ENCODE measurements at regions not wholly inside any gene's neighbourhood (a gene's known extent, or its start where the extent isn't known, plus 50 kb on each side); places are given as distances from the start of the nearest gene placed in this dataset.

DNA sequence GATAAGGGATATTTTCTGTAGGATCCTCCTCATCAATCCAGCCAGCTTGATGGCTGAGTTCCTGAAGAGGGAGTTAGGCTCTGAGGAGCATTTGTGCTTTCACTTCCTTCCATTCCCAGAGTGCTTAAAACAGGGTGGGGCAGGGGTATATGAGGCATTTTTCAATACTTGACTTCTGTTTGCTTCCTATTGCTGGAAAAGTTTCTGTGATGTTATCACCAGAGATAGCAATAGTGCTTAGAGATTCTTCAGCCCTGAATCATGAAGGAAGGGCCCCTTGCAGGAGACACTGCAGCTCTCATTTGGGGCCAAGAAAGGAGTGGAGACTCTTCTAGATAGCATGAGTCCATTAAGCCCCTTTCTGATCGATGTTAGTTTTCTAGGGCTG lies 166.7 kb upstream of the RPS6KA3 start:
- DNase-seq (ENCODE audit: low spot score): no peak

GRCh38 chrX:20432746-20433387 lies 166.2 kb upstream of the RPS6KA3 start:
- DNase-seq (ENCODE audit: low spot score): no peak

- DNase-seq (ENCODE audit: low spot score): no peak
Measured at GRCh38 chrX:20432048-20432447, 165.3 kb upstream of the RPS6KA3 start.

- no peak for DNase-seq (ENCODE audit: low spot score)
Measured at GRCh38 chrX:20431486-20431885, 164.8 kb upstream of the RPS6KA3 start.

- no peak for DNase-seq (ENCODE audit: low spot score)
Measured at GRCh38 chrX:20427173-20427770, 160.6 kb upstream of the RPS6KA3 start.

DNA sequence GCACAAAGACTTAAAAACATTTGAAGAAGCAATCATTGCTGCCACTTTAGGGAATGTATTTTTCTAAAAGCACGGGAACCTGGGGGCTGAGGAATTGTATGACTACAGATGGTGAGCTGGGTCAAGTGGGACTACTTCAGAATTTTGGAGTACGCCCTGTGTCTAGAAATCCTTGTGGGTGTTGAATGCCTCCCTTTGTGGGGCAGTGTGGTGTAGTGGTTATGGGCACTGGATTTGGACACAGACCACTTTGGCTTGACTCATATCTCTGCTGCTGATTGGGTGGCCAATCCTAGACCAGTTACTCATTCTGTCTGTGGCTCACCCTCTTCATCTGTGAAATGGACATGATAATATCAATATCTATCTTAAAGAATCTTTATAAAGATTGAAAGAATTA lies 155.0 kb upstream of the RPS6KA3 start:
- no peak for DNase-seq (ENCODE audit: low spot score)

DNA sequence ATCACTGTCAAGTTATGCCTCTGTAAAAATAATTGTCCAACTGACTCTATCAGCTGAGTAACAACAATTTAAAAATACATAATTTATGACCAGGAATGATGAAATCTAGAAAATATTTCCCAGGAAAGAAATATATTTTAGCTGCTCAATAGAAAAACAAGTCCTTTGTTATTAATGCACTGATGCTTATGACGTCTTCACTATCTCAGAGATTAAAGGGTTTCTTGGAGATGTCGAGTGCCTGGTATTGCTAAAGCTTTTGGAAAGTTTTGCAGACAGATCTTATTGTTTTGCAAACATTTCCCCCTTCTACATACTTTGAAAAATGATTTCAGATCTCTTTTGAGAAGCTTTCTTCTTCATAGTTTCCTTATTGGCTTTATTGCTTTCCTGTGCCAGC lies 154.6 kb upstream of the RPS6KA3 start:
- DNase-seq (ENCODE audit: low spot score): no peak

DNA sequence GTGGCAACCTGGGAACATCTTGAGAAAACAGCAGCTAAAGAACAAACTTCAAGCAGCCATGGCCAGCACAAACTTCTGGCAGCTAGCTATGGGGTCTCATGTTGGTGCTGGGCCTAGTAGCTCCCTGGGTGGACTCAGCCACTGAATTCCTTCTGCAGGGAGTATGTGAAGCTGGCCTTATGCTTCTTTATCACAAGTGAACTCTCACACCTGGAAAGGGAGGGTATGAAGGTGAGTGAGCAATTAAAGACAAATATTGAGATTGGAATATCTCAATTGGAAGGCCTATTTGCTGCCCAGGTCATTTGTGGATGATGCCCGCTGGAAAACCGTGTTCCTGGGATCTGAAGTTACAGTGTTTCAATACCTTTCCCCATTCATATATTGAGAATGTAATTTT lies 153.3 kb upstream of the RPS6KA3 start:
- DNase-seq (ENCODE audit: low spot score): no peak

- DNase-seq (ENCODE audit: low spot score): no peak
Measured at GRCh38 chrX:20418379-20419150, 151.9 kb upstream of the RPS6KA3 start.

GRCh38 chrX:20414762-20415445 lies 148.2 kb upstream of the RPS6KA3 start:
- peak; percentile 17 for DNase-seq (ENCODE audit: low spot score)

DNA sequence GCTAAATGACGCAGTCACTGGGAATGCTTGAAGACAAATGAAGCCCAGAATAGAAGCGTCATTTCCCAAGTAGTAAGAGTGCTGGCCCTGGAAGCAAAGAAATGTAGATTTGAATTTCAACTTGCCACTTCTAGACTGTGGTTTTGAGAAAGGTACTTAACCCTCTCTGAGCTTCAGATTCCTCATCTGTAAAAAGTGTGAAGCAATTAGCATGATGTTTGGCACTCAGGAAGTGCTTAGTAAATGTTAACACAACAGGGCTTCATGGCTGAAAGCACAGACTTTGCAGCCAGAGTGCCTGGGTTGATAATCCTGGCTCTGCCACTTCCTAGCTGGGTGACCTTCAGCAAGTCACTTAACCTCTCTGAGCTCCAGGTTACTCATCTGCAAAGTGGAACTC lies 147.4 kb upstream of the RPS6KA3 start:
- DNase-seq (ENCODE audit: low spot score): no peak

- no peak for DNase-seq (ENCODE audit: low spot score)
Measured at GRCh38 chrX:20412871-20413486, 146.3 kb upstream of the RPS6KA3 start.

DNA sequence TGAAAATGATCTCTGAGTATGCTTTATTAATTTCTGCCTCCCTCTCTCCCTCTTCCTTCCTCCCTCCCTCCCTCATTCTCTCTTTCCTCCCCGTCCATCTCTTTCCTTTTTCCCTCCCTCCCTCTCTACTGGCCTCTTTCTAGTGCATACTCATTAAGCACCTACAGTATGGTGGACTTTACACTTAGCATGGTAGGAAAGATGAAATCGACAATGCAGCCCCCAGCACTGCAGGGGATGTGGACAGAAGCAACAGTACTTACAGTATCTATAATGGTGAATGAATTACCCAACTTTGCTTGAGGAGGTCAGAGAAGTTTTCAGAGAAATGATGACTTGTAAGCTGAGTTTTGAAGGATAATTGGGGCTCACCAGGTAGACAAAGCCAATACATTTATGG lies 143.8 kb upstream of the RPS6KA3 start:
- DNase-seq (ENCODE audit: low spot score): no peak

DNA sequence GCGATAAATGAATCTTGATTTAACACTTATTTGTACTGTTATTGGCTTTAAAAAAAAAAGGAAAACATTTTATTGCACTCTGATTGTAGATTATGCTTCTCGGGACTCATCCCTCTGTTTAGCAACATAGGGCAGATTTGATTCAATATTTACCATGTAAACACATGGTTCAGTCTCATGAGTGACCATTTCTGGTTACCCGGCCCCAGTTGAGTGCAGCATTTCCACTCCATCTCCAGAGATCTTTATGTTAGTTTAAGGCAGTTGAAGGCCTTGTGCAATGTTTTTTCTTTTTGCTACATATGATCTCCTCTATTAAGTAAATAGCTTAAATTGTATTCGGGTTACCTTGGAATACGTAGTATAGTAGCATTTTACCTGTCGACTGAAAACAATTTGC lies 143.3 kb upstream of the RPS6KA3 start:
- no peak for DNase-seq (ENCODE audit: low spot score)

- no peak for DNase-seq (ENCODE audit: low spot score)
Measured at GRCh38 chrX:20402956-20403355, 136.2 kb upstream of the RPS6KA3 start.

DNA sequence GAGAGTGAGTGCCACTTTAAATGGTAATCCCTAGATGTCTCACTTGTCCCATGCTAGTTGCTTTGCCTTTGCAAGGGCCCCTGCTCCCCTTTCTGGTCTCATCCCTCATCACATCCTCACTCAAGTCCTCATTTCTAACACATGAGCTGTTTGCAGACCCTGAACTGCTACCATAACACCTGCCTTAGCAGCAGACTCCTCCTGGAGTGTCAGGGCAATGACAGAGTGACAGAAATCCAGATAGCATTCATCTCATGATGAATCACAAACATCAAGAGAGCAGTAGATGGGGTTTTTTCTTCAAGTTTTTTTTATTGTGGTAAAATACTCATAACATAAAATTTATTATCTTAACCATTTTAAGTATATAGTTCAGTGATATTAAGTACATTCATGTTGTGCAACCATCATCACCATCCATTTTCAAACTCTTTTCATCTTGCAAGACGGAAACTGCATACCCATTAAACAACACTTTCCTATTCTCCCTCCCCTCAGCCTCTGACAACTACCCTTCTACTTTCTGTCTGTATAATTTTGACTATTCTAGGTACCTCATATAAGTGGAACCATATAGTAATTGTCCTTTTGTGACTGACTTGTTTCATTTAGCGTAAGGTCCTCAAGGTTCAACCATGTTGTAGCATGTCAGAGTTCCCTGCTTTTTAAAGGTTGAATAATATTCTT lies 133.2 kb upstream of the RPS6KA3 start:
- no peak for DNase-seq (ENCODE audit: low spot score)

GRCh38 chrX:20397587-20397986 lies 130.9 kb upstream of the RPS6KA3 start:
- no peak for DNase-seq (ENCODE audit: low spot score)

- no peak for DNase-seq (ENCODE audit: low spot score)
Measured at GRCh38 chrX:20394451-20394850, 127.7 kb upstream of the RPS6KA3 start.

DNA sequence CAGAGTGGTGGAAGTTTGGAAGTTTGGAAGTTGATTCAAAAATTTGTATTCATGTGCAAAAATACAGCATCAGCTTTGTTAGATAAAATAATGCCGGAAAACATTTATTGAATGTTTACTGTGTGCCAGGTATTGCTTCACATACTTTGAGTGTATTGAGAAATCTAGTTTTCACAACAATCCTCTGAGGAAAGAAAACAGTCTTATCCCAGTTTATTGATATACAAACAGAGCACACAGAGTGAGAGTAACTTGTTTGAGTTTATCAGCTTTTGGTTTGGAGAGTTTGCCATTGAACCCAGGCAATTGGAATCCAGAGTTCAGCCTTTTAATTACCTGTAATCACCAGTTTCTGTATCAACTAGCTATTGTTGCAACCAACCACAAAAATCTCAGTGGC lies 127.2 kb upstream of the RPS6KA3 start:
- no peak for DNase-seq (ENCODE audit: low spot score)

DNA sequence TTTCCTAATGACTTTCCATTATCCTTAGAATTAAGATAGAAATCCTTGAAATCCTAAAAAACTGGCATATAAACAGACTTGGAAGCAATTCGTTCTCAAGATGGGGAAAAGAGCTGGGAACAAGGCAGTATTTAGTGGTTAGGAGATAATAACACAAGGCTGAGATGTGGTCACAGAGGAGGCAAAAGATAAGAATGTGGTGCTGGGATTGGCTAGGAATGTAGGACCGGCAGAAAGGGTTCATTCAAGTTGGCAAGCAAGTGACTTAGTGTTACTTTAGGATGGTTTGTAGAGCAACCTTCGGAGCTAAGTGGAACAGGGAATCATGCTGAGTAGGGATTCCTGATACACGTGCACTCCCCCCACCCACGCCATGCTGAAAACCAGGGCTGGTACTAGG lies 121.9 kb upstream of the RPS6KA3 start:
- DNase-seq (ENCODE audit: low spot score): no peak

DNA sequence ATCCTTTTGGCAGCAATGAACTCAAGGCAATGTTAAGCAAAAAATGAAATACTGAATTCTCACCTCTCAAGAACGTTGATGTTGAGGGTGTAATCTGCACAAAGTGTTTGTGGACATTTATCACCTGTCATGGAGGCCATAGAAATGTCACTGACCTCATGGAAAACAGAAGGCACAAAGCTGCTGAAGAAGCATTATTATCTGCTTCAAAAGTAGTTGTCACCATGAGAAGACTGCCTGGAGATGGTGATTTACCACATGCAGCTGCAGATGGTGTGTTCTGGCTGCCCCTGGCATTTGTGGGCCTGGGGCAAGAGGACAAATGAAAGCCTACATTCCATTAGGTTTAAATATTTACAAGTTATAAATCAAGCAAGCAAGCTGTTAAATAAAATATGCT lies 116.8 kb upstream of the RPS6KA3 start:
- no peak for DNase-seq (ENCODE audit: low spot score)
